ENCODE measurements at regions not wholly inside any gene's neighbourhood (a gene's known extent, or its start where the extent isn't known, plus 50 kb on each side); places are given as distances from the start of the nearest gene placed in this dataset.

GRCh38 chr15:91685436-91685835 is 168.1 kb upstream of the SLCO3A1 start:
- DNase-seq (no peak), ATAC-seq (ENCODE audit: poor library complexity) (no peak)
- Mint-ChIP-seq H3K36me3 (ENCODE audit: low read depth) (no peaks in the 10 kb centered on the region), H3K27ac (no peak overlapping the region), H3K9me3 (no peaks in the 10 kb centered on the region), H3K4me3 (no peak overlapping the region), H3K27me3 (peaks cover 42% of the 10 kb centered on the region), H3K4me1 (ENCODE audit: low read depth) (no peaks in the 10 kb centered on the region)
- Histone ChIP-seq H3K27me3 (ENCODE audit: control insufficient read depth in 1 of 2, insufficient read depth in 2 of 2, low read length in 2 of 2) (peaks cover 0 to 4% of the 10 kb centered on the region in 2 experiments), H3K27ac (ENCODE audit: low read depth in 1 of 2, low read length in 2 of 2) (no peak overlapping the region), H3K4me3 (ENCODE audit: low read length) (no peak overlapping the region), H3K4me1 (ENCODE audit: insufficient read depth, low read length) (no peaks in the 10 kb centered on the region), H3K9me3 (ENCODE audit: control insufficient read depth in 1 of 2, insufficient read depth in 1 of 2, low read length in 2 of 2) (no peaks in the 10 kb centered on the region), H3K36me3 (ENCODE audit: insufficient read depth, low read length) (no peaks in the 10 kb centered on the region)
- intact Hi-C loops (cut with DNase I, micrococcal nuclease): no loop called here
- CTCF ChIA-PET: no interaction called here
- no peak for TF ChIP-seq CTCF (IDR thresholded peaks at IDR 0.05)
- POLR2A ChIA-PET: no interaction called here

DNA sequence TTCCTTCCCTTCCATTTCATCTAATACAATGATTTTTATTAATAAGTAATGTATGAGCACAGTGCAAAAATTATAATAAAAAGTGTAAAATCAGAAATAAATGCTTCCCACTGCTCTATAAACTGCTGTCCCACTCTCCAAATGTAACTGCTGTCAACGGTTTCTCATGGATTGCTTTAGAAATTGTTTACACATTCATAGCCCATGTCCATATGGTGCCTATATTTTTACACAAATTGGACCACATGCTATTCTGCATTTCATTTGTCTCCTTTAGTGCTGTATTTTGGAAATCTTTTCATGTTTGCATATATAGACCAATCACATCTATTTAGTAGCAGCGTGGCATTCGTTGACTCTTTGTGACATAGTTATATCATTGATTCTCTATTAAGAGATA is 164.7 kb upstream of the SLCO3A1 start:
- H3K27me3 ChIP-seq (ENCODE audit: control insufficient read depth in 1 of 2, insufficient read depth in 2 of 2, low read length in 2 of 2): peaks cover 0 to 3% of the 10 kb centered on the region in 2 experiments
- Mint-ChIP-seq H3K27me3 (peaks cover 15% of the 10 kb centered on the region), H3K4me3 (no peak overlapping the region), H3K36me3 (ENCODE audit: low read depth) (no peaks in the 10 kb centered on the region), H3K9me3 (no peaks in the 10 kb centered on the region), H3K4me1 (ENCODE audit: low read depth) (no peaks in the 10 kb centered on the region), H3K27ac (no peak overlapping the region)
- DNase-seq (no peak), ATAC-seq (ENCODE audit: poor library complexity) (no peak)
- H3K9me3 ChIP-seq (ENCODE audit: control insufficient read depth in 1 of 2, insufficient read depth in 1 of 2, low read length in 2 of 2): no peaks in the 10 kb centered on the region
- H3K4me1 ChIP-seq (ENCODE audit: insufficient read depth, low read length): no peaks in the 10 kb centered on the region
- ChIA-PET POLR2A (no interaction called here), CTCF (no interaction called here)
- H3K27ac ChIP-seq (ENCODE audit: low read depth in 1 of 2, low read length in 2 of 2): no peak overlapping the region
- intact Hi-C loops (cut with DNase I, micrococcal nuclease): no loop called here
- TF ChIP-seq CTCF (IDR thresholded peaks at IDR 0.05): no peak
- H3K4me3 ChIP-seq (ENCODE audit: low read length): no peak overlapping the region
- H3K36me3 ChIP-seq (ENCODE audit: insufficient read depth, low read length): no peaks in the 10 kb centered on the region

- H3K27ac Mint-ChIP-seq: no peak overlapping the region
- no peaks in the 10 kb centered on the region for H3K4me1 ChIP-seq (ENCODE audit: insufficient read depth, low read length)
- intact Hi-C loops (cut with DNase I, micrococcal nuclease): no loop called here
- no peak for ATAC-seq (ENCODE audit: poor library complexity)
- no peaks in the 10 kb centered on the region for H3K36me3 ChIP-seq (ENCODE audit: insufficient read depth, low read length)
- no peak overlapping the region for H3K27ac ChIP-seq (ENCODE audit: low read depth in 1 of 2, low read length in 2 of 2)
- no peaks in the 10 kb centered on the region for H3K4me1 Mint-ChIP-seq (ENCODE audit: low read depth)
- no peaks in the 10 kb centered on the region for H3K9me3 ChIP-seq (ENCODE audit: control insufficient read depth in 1 of 2, insufficient read depth in 1 of 2, low read length in 2 of 2)
- H3K9me3 Mint-ChIP-seq: no peaks in the 10 kb centered on the region
- H3K27me3 Mint-ChIP-seq: peaks cover 10% of the 10 kb centered on the region
- no peaks in the 10 kb centered on the region for H3K27me3 ChIP-seq (ENCODE audit: control insufficient read depth in 1 of 2, insufficient read depth in 2 of 2, low read length in 2 of 2)
- CTCF ChIA-PET: no interaction called here
- no peak overlapping the region for H3K4me3 Mint-ChIP-seq
- no peak overlapping the region for H3K4me3 ChIP-seq (ENCODE audit: low read length)
- no peak for DNase-seq
- POLR2A ChIA-PET: no interaction called here
- H3K36me3 Mint-ChIP-seq (ENCODE audit: low read depth): no peaks in the 10 kb centered on the region
- TF ChIP-seq CTCF (IDR thresholded peaks at IDR 0.05): no peak
Observed at GRCh38 chr15:91689377-91689776, 164.1 kb upstream of the SLCO3A1 start.

Measured in CD4-positive, alpha-beta T cell (primary cell).